ENCODE measurements at regions not wholly inside any gene's neighbourhood (a gene's known extent, or its start where the extent isn't known, plus 50 kb on each side); places are given as distances from the start of the nearest gene placed in this dataset.

DNA sequence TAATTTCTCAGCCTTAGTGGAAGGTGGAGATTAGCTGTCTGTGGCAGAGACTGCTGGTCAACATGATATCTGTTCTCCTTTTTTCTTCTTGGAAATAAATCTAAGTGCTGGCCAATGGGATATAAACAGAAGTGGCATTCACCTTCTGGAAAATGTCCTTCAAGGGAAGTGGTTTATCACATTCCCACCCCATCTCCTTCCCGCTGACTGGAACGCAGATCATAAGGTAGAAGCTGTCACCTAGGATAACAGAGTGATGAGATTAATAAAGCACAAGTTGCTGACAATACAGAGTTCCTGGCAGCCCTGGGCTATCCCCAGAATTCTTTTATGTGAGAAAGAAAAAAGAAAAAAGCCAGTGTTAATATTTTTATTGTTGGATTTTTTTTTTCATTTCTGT lies 109.7 kb upstream of the OSMR start:
- Histone ChIP-seq H3K9me3 (ENCODE audit: control insufficient read depth, insufficient read depth, low read length) (no peaks in the 10 kb centered on the region), H3K36me3 (ENCODE audit: control insufficient read depth, insufficient read depth, low read length) (no peaks in the 10 kb centered on the region), H3K4me1 (ENCODE audit: control insufficient read depth, insufficient read depth, low read length) (no peaks in the 10 kb centered on the region), H3K27me3 (ENCODE audit: control insufficient read depth, insufficient read depth, low read length) (no peaks in the 10 kb centered on the region), H3K9ac (ENCODE audit: low read depth, low read length) (no peak overlapping the region), H3K4me3 (ENCODE audit: low read depth, low read length) (no peak overlapping the region), H3K27ac (ENCODE audit: low read depth, low read length) (no peak overlapping the region)

DNA sequence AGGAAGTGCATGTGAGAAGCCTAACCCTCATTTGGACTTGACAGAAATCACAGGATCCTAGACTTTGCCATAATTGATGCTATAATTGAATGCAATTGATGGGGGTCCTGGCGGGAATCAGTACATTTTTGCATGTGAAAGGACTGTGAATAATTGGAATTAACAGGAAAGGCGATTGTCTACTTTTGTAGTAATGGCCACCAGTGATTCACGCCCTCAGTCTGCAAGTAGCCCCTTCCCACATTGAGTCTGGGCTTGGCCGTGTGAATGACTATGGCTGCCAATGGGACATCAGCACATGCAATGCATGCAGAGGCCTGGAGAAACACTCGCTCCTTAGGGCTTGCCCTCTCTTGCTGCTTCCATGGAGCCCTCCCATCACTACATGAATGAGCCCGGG lies 107.8 kb upstream of the OSMR start:
- H3K9ac ChIP-seq (ENCODE audit: low read depth, low read length): no peak overlapping the region
- H3K4me3 ChIP-seq (ENCODE audit: low read depth, low read length): no peak overlapping the region
- no peaks in the 10 kb centered on the region for H3K4me1 ChIP-seq (ENCODE audit: control insufficient read depth, insufficient read depth, low read length)
- no peaks in the 10 kb centered on the region for H3K36me3 ChIP-seq (ENCODE audit: control insufficient read depth, insufficient read depth, low read length)
- H3K27me3 ChIP-seq (ENCODE audit: control insufficient read depth, insufficient read depth, low read length): no peaks in the 10 kb centered on the region
- H3K9me3 ChIP-seq (ENCODE audit: control insufficient read depth, insufficient read depth, low read length): peaks cover 5% of the 10 kb centered on the region; the same call in 1 of the 2 replicates
- no peak overlapping the region for H3K27ac ChIP-seq (ENCODE audit: low read depth, low read length)

DNA sequence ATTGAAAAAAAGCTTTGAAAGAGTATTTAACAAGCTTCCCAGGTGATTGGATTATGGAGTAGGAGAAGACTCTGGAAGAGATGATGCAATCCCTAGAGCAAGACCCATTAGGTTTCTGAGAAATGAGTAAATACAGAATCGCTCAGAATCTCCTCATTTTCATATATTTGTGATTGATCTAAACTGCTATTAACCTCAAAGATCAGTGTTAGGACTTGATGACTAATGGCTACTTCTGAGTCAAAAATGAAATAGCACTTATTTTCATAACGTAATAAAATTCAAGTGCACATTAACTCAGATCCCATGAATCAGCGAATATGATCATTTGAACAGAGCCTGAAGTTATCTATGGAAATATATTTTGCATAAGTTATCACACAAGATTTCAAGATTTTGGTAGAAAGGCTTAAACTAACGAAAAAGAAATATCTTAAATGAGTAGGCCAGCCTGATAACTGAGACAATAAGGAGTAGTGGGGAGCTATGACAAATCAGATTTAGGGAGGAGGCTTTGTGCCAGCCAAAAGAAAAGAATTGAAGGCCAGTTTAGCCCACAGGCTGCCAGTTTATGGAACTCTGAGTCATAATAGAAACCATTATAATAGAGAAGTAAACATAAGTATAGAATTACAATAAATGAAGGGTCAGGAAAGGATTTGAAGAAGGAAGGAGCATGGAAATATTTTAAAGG lies 106.7 kb upstream of the OSMR start:
- Histone ChIP-seq H3K4me3 (ENCODE audit: low read depth, low read length) (no peak overlapping the region), H3K9me3 (ENCODE audit: control insufficient read depth, insufficient read depth, low read length) (peaks cover 15% of the 10 kb centered on the region), H3K27me3 (ENCODE audit: control insufficient read depth, insufficient read depth, low read length) (no peaks in the 10 kb centered on the region), H3K36me3 (ENCODE audit: control insufficient read depth, insufficient read depth, low read length) (no peaks in the 10 kb centered on the region), H3K27ac (ENCODE audit: low read depth, low read length) (no peak overlapping the region), H3K4me1 (ENCODE audit: control insufficient read depth, insufficient read depth, low read length) (no peaks in the 10 kb centered on the region), H3K9ac (ENCODE audit: low read depth, low read length) (no peak overlapping the region)

DNA sequence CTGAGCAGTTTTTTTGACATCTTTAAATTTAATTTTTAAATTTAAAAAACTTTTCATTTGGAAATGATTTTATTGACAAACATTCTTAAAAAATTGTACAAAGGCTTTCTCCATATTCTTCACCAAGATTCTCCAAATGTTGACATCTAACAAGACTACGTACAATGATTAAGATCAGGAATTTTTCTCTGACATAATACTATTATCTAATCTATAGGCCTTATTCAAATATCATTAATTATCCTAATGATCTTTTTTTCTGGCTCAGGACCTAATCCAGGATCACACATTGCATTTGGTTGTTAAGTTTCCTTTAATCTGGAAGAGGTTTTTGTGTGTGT lies 106.1 kb upstream of the OSMR start:
- no peaks in the 10 kb centered on the region for H3K27me3 ChIP-seq (ENCODE audit: control insufficient read depth, insufficient read depth, low read length)
- H3K27ac ChIP-seq (ENCODE audit: low read depth, low read length): no peak overlapping the region

DNA sequence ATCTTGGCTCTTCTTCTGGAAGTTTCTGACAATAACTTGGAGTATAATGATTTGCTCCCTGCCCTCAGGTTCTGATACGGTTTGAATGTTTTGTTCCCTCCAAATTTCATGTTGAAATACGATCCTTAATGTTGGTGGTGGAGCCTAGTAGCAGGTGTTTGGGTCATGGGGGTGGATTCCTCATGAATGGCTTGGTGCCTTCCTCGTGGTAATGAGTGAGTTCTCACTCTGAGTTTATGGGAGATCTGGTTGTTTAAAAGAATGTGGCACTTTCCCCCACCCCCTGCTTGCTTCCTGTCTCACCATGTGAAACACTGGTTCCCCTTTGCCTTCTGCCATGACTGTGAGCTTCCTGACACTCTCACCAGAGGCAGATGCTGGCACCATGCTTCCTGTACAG lies 103.0 kb upstream of the OSMR start:
- no peak overlapping the region for H3K9ac ChIP-seq (ENCODE audit: low read depth, low read length)
- H3K27ac ChIP-seq (ENCODE audit: low read depth, low read length): no peak overlapping the region
- H3K9me3 ChIP-seq (ENCODE audit: control insufficient read depth, insufficient read depth, low read length): peaks cover 17% of the 10 kb centered on the region
- no peaks in the 10 kb centered on the region for H3K4me1 ChIP-seq (ENCODE audit: control insufficient read depth, insufficient read depth, low read length)
- no peak overlapping the region for H3K4me3 ChIP-seq (ENCODE audit: low read depth, low read length)
- no peaks in the 10 kb centered on the region for H3K27me3 ChIP-seq (ENCODE audit: control insufficient read depth, insufficient read depth, low read length)
- H3K36me3 ChIP-seq (ENCODE audit: control insufficient read depth, insufficient read depth, low read length): no peaks in the 10 kb centered on the region

More for the DNA sequence above, 106.1 kb upstream of the OSMR start:
- H3K4me3 ChIP-seq (ENCODE audit: low read depth, low read length): no peak overlapping the region
- peaks cover 17% of the 10 kb centered on the region for H3K9me3 ChIP-seq (ENCODE audit: control insufficient read depth, insufficient read depth, low read length)
- H3K4me1 ChIP-seq (ENCODE audit: control insufficient read depth, insufficient read depth, low read length): no peaks in the 10 kb centered on the region
- no peak overlapping the region for H3K9ac ChIP-seq (ENCODE audit: low read depth, low read length)
- no peaks in the 10 kb centered on the region for H3K36me3 ChIP-seq (ENCODE audit: control insufficient read depth, insufficient read depth, low read length)

DNA sequence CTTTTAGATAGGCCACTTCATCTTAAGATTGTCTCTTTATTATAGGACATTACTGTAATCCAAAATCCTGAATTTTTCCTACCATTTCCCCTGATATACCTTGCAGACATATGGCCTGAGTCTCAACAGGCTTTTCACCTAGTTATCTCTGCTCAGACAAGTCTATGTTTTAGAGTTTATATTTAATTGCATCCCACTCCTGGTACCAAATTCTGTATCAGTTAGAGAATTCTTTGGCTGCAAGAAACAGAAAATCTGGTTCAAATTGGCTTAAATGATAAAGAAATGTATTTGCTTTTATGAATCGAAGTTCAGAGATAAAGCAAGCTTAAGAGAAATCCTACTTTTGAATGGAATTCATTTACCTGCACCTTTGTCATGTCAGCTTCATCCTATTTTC lies 102.2 kb upstream of the OSMR start:
- no peak overlapping the region for H3K27ac ChIP-seq (ENCODE audit: low read depth, low read length)
- peaks cover 17% of the 10 kb centered on the region for H3K9me3 ChIP-seq (ENCODE audit: control insufficient read depth, insufficient read depth, low read length)
- H3K36me3 ChIP-seq (ENCODE audit: control insufficient read depth, insufficient read depth, low read length): no peaks in the 10 kb centered on the region
- no peaks in the 10 kb centered on the region for H3K27me3 ChIP-seq (ENCODE audit: control insufficient read depth, insufficient read depth, low read length)
- no peak overlapping the region for H3K9ac ChIP-seq (ENCODE audit: low read depth, low read length)
- H3K4me3 ChIP-seq (ENCODE audit: low read depth, low read length): no peak overlapping the region
- no peaks in the 10 kb centered on the region for H3K4me1 ChIP-seq (ENCODE audit: control insufficient read depth, insufficient read depth, low read length)

DNA sequence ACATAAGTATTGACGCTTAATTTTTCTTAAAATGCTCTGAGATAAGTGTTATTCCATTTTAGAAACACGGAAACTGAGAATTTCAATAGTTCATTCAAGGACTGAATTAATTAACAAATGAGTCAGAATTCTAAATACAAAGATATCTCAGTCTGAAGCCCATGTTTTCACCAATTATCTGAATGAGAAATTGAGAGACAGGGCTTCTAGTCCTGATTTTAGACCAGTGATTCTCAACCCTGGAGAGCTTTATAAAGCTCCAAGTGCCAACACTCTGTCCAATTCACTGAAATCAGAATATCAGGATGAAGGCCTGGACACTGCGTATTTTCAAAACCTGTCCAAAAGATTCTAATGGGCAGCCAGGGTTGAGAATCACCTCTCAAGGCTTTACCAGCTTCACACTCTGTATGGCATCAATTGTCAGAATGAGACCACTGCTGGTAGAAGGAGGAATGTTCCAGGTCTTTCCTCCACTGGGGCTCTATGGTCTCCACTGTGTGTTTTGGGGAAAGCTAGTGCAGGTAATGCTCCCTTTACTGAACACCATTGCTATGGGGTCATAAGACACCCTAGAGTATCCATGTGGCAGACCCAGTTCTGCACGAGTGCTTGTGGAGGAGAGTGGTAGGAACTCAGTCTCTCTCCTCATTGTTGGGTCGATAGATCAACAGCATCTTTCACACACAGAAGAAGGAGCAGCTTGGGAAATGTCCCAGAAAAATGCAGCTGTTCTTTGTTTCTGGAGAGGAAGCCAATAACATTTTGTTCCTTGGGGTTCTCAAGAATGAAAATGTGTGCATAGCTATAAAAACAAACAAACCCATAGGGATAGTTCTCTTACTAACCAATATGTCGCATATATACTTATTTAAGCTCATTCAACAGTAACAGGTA lies 99.7 kb upstream of the OSMR start:
- peaks cover 17% of the 10 kb centered on the region for H3K9me3 ChIP-seq (ENCODE audit: control insufficient read depth, insufficient read depth, low read length)

DNA sequence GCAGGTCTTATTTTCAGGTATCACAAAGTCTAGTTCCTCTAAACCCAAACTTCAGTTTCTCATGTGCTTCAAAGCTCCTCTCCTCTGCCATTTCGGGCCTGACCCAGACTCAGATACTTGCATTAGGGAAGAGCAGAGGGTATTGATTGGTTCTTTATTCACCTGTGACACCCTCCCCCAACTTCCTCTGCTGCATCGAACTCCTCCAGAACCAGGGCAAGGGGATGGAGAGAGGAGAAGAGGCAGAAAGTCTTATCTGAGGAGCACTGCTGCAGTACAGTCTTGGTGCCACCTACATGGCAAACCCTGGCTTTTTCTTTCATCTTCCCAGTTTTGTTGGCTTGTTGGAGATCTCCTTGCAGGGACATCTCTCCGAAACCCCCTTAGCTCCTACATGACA lies 96.0 kb upstream of the OSMR start:
- no peaks in the 10 kb centered on the region for H3K27me3 ChIP-seq (ENCODE audit: control insufficient read depth, insufficient read depth, low read length)
- H3K4me3 ChIP-seq (ENCODE audit: low read depth, low read length): no peak overlapping the region
- no peaks in the 10 kb centered on the region for H3K4me1 ChIP-seq (ENCODE audit: control insufficient read depth, insufficient read depth, low read length)
- H3K27ac ChIP-seq (ENCODE audit: low read depth, low read length): no peak overlapping the region
- no peak overlapping the region for H3K9ac ChIP-seq (ENCODE audit: low read depth, low read length)
- no peaks in the 10 kb centered on the region for H3K36me3 ChIP-seq (ENCODE audit: control insufficient read depth, insufficient read depth, low read length)
- H3K9me3 ChIP-seq (ENCODE audit: control insufficient read depth, insufficient read depth, low read length): no peaks in the 10 kb centered on the region

More for the DNA sequence above, 99.7 kb upstream of the OSMR start:
- H3K4me1 ChIP-seq (ENCODE audit: control insufficient read depth, insufficient read depth, low read length): no peaks in the 10 kb centered on the region
- H3K27ac ChIP-seq (ENCODE audit: low read depth, low read length): no peak overlapping the region
- H3K27me3 ChIP-seq (ENCODE audit: control insufficient read depth, insufficient read depth, low read length): no peaks in the 10 kb centered on the region
- H3K4me3 ChIP-seq (ENCODE audit: low read depth, low read length): no peak overlapping the region
- H3K9ac ChIP-seq (ENCODE audit: low read depth, low read length): no peak overlapping the region
- no peaks in the 10 kb centered on the region for H3K36me3 ChIP-seq (ENCODE audit: control insufficient read depth, insufficient read depth, low read length)

DNA sequence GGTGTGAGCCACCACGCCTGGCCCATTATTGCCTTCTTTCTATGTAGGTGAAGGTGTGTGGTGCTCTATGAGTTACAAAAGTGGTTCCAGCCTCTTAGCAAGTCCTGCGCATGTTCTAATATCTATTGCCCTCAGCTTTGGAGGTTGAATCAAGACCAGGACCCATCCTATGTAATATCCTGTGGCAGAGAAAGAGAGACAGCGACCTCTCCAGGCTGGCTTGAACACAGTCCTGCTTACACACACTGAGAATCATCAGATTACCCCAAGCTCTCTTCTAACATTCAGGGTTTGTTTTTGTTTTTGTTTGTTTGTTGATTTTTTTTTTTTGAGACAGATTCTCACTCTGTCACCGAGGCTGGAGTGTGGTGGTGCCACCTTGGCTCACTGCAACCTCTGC lies 94.7 kb upstream of the OSMR start:
- Histone ChIP-seq H3K36me3 (ENCODE audit: control insufficient read depth, insufficient read depth, low read length) (no peaks in the 10 kb centered on the region), H3K27ac (ENCODE audit: low read depth, low read length) (no peak overlapping the region), H3K27me3 (ENCODE audit: control insufficient read depth, insufficient read depth, low read length) (no peaks in the 10 kb centered on the region), H3K9ac (ENCODE audit: low read depth, low read length) (no peak overlapping the region), H3K9me3 (ENCODE audit: control insufficient read depth, insufficient read depth, low read length) (no peaks in the 10 kb centered on the region), H3K4me3 (ENCODE audit: low read depth, low read length) (no peak overlapping the region), H3K4me1 (ENCODE audit: control insufficient read depth, insufficient read depth, low read length) (no peaks in the 10 kb centered on the region)

DNA sequence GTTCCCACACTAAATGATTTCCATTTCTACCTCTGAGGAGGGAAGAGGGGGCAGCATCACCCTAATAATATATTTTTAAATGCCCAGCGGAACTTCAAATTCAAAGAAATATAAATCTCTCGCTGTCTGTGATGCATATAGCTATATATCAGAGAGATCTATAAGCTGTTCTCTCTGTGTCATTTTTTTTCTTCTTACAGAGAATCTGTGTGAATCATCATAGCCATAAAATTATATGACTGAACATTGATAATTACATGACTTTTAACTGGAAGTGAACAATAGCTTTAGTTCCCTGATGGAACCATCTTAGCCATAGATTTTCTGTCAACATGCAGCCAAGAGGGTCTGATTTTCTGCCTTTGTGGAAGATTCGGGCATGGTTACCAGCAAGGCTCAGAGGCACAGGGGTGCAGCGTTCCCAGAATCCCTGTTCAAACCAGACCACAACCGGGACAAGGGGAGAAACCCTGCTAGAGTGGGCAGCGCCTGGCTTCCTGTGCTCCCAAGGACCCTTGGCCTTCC lies 93.7 kb upstream of the OSMR start:
- Histone ChIP-seq H3K9ac (ENCODE audit: low read depth, low read length) (no peak overlapping the region), H3K27me3 (ENCODE audit: control insufficient read depth, insufficient read depth, low read length) (no peaks in the 10 kb centered on the region), H3K4me1 (ENCODE audit: control insufficient read depth, insufficient read depth, low read length) (no peaks in the 10 kb centered on the region), H3K9me3 (ENCODE audit: control insufficient read depth, insufficient read depth, low read length) (no peaks in the 10 kb centered on the region), H3K4me3 (ENCODE audit: low read depth, low read length) (no peak overlapping the region), H3K36me3 (ENCODE audit: control insufficient read depth, insufficient read depth, low read length) (no peaks in the 10 kb centered on the region), H3K27ac (ENCODE audit: low read depth, low read length) (no peak overlapping the region)

DNA sequence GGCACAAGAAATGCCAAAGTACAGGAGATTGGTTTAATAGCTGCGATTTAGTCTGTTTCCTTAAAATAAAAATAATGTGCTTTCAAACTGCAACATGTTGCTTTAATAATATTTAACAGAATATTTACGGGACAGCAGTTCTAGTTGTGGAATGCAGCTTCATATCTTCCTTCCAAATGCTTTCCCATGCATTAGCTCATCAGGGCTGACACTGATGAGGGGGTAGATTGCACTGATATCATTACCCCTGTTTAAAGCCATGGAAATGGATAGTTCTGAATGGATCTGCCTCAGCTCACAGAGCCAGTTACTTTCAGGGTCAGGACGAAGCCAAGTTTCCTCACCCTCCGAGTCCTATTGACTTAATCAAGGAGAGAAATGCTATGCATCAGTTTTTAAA lies 93.2 kb upstream of the OSMR start:
- H3K4me1 ChIP-seq (ENCODE audit: control insufficient read depth, insufficient read depth, low read length): no peaks in the 10 kb centered on the region
- H3K27me3 ChIP-seq (ENCODE audit: control insufficient read depth, insufficient read depth, low read length): no peaks in the 10 kb centered on the region
- no peaks in the 10 kb centered on the region for H3K9me3 ChIP-seq (ENCODE audit: control insufficient read depth, insufficient read depth, low read length)
- H3K36me3 ChIP-seq (ENCODE audit: control insufficient read depth, insufficient read depth, low read length): no peaks in the 10 kb centered on the region
- H3K9ac ChIP-seq (ENCODE audit: low read depth, low read length): no peak overlapping the region
- no peak overlapping the region for H3K4me3 ChIP-seq (ENCODE audit: low read depth, low read length)
- H3K27ac ChIP-seq (ENCODE audit: low read depth, low read length): no peak overlapping the region
